ENCODE measurements at regions not wholly inside any gene's neighbourhood (a gene's known extent, or its start where the extent isn't known, plus 50 kb on each side); places are given as distances from the start of the nearest gene placed in this dataset.

DNA sequence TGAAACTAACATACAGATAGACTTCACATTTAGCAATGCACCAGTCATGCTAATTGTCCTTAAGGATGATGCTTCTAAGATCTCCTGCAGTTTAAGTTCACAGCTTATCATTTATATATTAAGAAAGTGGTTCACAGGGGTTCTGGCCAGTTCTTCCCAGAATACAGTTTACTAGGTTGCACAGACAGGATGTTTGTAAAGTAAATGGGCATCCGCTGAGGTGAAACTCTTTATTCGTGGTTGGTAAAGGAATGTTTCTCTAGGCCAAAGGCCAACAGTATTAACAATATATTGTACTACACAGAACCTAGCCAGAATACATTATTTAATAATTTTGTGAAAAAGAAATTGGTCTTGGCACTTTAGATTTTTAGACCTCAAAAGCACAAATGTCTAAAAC lies 1427.3 kb downstream of the CDH8 start:
- no peak for TF ChIP-seq SREBF1 (IDR thresholded peaks at IDR 0.05; ENCODE audit: borderline replicate concordance, low read depth, low read length)
- TF ChIP-seq TARDBP (IDR thresholded peaks at IDR 0.05): no peak
- TF ChIP-seq GABPB1 (CRISPR knock-in tag; IDR thresholded peaks at IDR 0.05): no peak
- no peak for TF ChIP-seq CC2D1A (IDR thresholded peaks at IDR 0.05)
- no peak for TF ChIP-seq ILK (tag; IDR thresholded peaks at IDR 0.05; ENCODE audit: borderline replicate concordance, low read depth)
- TF ChIP-seq NR3C1 (CRISPR knock-in tag; IDR thresholded peaks at IDR 0.05): no peak
- TF ChIP-seq, protein P1, sequence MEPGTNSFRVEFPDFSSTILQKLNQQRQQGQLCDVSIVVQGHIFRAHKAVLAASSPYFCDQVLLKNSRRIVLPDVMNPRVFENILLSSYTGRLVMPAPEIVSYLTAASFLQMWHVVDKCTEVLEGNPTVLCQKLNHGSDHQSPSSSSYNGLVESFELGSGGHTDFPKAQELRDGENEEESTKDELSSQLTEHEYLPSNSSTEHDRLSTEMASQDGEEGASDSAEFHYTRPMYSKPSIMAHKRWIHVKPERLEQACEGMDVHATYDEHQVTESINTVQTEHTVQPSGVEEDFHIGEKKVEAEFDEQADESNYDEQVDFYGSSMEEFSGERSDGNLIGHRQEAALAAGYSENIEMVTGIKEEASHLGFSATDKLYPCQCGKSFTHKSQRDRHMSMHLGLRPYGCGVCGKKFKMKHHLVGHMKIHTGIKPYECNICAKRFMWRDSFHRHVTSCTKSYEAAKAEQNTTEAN (CRISPR knock-in tag; IDR thresholded peaks at IDR 0.05): no peak
- no peak for TF ChIP-seq SMARCA4 (IDR thresholded peaks at IDR 0.05)
- TF ChIP-seq, protein P2, sequence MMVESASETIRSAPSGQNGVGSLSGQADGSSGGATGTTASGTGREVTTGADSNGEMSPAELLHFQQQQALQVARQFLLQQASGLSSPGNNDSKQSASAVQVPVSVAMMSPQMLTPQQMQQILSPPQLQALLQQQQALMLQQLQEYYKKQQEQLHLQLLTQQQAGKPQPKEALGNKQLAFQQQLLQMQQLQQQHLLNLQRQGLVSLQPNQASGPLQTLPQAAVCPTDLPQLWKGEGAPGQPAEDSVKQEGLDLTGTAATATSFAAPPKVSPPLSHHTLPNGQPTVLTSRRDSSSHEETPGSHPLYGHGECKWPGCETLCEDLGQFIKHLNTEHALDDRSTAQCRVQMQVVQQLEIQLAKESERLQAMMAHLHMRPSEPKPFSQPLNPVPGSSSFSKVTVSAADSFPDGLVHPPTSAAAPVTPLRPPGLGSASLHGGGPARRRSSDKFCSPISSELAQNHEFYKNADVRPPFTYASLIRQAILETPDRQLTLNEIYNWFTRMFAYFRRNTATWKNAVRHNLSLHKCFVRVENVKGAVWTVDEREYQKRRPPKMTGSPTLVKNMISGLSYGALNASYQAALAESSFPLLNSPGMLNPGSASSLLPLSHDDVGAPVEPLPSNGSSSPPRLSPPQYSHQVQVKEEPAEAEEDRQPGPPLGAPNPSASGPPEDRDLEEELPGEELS (CRISPR knock-in tag; IDR thresholded peaks at IDR 0.05; ENCODE audit: borderline replicate concordance): no peak
- no peak for TF ChIP-seq NFIC (IDR thresholded peaks at IDR 0.05)
- no peak for TF ChIP-seq GABPA (tag; conservative IDR thresholded peaks at IDR 0.05; ENCODE audit: low read depth)
- TF ChIP-seq FOXM1 (IDR thresholded peaks at IDR 0.05; ENCODE audit: low read depth): no peak
- no peak for TF ChIP-seq FOXM1 (CRISPR knock-in tag; IDR thresholded peaks at IDR 0.05; ENCODE audit: low read depth)
- TF ChIP-seq, protein P3, sequence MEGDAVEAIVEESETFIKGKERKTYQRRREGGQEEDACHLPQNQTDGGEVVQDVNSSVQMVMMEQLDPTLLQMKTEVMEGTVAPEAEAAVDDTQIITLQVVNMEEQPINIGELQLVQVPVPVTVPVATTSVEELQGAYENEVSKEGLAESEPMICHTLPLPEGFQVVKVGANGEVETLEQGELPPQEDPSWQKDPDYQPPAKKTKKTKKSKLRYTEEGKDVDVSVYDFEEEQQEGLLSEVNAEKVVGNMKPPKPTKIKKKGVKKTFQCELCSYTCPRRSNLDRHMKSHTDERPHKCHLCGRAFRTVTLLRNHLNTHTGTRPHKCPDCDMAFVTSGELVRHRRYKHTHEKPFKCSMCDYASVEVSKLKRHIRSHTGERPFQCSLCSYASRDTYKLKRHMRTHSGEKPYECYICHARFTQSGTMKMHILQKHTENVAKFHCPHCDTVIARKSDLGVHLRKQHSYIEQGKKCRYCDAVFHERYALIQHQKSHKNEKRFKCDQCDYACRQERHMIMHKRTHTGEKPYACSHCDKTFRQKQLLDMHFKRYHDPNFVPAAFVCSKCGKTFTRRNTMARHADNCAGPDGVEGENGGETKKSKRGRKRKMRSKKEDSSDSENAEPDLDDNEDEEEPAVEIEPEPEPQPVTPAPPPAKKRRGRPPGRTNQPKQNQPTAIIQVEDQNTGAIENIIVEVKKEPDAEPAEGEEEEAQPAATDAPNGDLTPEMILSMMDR (IDR thresholded peaks at IDR 0.05 in 2 of 3, conservative IDR thresholded peaks at IDR 0.05 in 1 of 3; ENCODE audit: insufficient read depth in 2 of 3, low read depth in 1 of 3, low read length in 3 of 3): no peak
- TF ChIP-seq, protein P4, sequence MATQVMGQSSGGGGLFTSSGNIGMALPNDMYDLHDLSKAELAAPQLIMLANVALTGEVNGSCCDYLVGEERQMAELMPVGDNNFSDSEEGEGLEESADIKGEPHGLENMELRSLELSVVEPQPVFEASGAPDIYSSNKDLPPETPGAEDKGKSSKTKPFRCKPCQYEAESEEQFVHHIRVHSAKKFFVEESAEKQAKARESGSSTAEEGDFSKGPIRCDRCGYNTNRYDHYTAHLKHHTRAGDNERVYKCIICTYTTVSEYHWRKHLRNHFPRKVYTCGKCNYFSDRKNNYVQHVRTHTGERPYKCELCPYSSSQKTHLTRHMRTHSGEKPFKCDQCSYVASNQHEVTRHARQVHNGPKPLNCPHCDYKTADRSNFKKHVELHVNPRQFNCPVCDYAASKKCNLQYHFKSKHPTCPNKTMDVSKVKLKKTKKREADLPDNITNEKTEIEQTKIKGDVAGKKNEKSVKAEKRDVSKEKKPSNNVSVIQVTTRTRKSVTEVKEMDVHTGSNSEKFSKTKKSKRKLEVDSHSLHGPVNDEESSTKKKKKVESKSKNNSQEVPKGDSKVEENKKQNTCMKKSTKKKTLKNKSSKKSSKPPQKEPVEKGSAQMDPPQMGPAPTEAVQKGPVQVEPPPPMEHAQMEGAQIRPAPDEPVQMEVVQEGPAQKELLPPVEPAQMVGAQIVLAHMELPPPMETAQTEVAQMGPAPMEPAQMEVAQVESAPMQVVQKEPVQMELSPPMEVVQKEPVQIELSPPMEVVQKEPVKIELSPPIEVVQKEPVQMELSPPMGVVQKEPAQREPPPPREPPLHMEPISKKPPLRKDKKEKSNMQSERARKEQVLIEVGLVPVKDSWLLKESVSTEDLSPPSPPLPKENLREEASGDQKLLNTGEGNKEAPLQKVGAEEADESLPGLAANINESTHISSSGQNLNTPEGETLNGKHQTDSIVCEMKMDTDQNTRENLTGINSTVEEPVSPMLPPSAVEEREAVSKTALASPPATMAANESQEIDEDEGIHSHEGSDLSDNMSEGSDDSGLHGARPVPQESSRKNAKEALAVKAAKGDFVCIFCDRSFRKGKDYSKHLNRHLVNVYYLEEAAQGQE (IDR thresholded peaks at IDR 0.05; ENCODE audit: borderline replicate concordance): no peak
- TF ChIP-seq, protein P4 (CRISPR knock-in tag; IDR thresholded peaks at IDR 0.05; ENCODE audit: low read depth): no peak
